Epithelial cell of proximal tubule (primary cell): ENCODE measurements at regions not wholly inside any gene's neighbourhood (a gene's known extent, or its start where the extent isn't known, plus 50 kb on each side); places are given as distances from the start of the nearest gene placed in this dataset.

Experiments
- DNase-seq: peaks from one replicate; pipeline ENCODE4 v3.0.0-alpha.2; 2011; ENCODE audit warnings: low read depth
- H3K4me3 ChIP-seq: 2 replicates; pipeline ENCODE4 v1.5.1; 2011; ENCODE audit warnings: low read depth, mild to moderate bottlenecking, low read length
- TF ChIP-seq, protein P1 (sequence below): conservative IDR thresholded peaks from 2 replicates; pipeline ENCODE4 v1.5.1; 2012; ENCODE audit warnings: low read depth, mild to moderate bottlenecking, low read length

DNA sequence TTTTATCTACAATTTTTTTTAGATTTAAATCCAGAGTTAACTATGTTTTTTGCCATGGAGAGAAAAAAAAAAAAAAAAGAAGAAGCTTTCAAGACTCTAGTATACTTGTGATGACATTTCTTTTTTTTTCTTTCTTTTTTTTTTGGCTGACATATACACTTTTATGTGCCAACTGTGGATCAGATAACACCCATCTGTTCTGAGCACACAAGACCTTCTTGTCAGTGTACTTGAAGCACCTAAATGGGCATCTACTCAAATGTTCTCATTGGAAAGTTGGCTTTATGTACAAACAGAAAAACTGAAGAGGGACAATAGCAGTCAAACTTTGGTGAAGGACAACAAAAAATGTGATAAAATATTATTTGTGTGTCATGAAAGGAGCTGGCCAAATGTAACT lies 904.5 kb downstream of the GRIK2 start:
- no peak overlapping the region for H3K4me3 ChIP-seq
- no peak for DNase-seq
- TF ChIP-seq, protein P1, sequence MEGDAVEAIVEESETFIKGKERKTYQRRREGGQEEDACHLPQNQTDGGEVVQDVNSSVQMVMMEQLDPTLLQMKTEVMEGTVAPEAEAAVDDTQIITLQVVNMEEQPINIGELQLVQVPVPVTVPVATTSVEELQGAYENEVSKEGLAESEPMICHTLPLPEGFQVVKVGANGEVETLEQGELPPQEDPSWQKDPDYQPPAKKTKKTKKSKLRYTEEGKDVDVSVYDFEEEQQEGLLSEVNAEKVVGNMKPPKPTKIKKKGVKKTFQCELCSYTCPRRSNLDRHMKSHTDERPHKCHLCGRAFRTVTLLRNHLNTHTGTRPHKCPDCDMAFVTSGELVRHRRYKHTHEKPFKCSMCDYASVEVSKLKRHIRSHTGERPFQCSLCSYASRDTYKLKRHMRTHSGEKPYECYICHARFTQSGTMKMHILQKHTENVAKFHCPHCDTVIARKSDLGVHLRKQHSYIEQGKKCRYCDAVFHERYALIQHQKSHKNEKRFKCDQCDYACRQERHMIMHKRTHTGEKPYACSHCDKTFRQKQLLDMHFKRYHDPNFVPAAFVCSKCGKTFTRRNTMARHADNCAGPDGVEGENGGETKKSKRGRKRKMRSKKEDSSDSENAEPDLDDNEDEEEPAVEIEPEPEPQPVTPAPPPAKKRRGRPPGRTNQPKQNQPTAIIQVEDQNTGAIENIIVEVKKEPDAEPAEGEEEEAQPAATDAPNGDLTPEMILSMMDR = no peak
